Astrocyte of the cerebellum (primary cell): ENCODE measurements at regions not wholly inside any gene's neighbourhood (a gene's known extent, or its start where the extent isn't known, plus 50 kb on each side); places are given as distances from the start of the nearest gene placed in this dataset.
A peak's percentile ranks its signal among the peaks of the same experiment; 100 is the strongest.

ENCODE experiments used
- DNase-seq: peaks from one replicate; pipeline ENCODE4 v3.0.0-alpha.2; 2011; ENCODE audit warnings: low read depth
- H3K4me3 ChIP-seq: 2 replicates; pipeline ENCODE4 v1.5.1; 2011; ENCODE audit warnings: mild to moderate bottlenecking, low read depth, low read length, moderate library complexity
- CTCF ChIP-seq: IDR thresholded peaks from 2 replicates; pipeline ENCODE4 v1.5.1; 2012; ENCODE audit warnings: low read length, low read depth, moderate library complexity, mild to moderate bottlenecking; ENCODE audit errors: missing control alignments
- in situ Hi-C: cut with HindIII; loops from 2 replicates; pipeline ENCODE4 v1.10.0; 2017; ENCODE audit warnings: low sequenced_read_pairs

GRCh38 chr12:24597580-24597979 lies 351.3 kb downstream of the BCAT1 start:
- no peak for DNase-seq
- in situ Hi-C loops, result no loop called here
- TF ChIP-seq CTCF, result no peak
- no peak overlapping the region for H3K4me3 ChIP-seq

- H3K4me3 ChIP-seq, result no peak overlapping the region
- TF ChIP-seq CTCF, result peak; percentile 58
- in situ Hi-C loops, result no loop called here
- peak; percentile 34 for DNase-seq
Observed at GRCh38 chr12:24596768-24597388, 352.0 kb downstream of the BCAT1 start.

DNA sequence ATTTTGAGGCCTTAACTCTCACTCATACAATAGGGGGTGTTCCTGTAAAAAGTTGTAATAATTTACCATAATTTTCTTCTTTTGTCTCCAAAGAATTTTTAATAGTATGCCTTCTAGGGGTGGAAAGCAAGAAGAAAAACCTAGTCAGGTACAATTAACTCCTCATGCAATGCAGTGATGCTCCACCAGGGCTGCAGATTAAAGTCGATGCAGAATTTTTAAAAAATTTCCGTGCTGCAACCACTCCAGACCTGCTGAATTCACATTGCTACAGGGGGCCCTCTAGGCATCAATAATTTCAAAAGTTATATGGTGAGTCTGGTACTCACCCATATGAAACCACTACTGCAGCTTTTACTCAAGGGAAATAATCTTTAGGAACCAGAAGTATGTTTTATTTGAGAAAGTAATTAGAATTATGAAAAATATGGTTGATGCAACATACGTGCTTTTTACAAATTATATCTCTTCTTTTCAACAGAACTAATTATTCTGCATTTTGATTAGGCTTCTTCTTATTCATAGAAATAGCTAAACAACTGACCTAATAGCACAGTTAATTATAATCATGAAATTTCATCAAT lies 353.2 kb downstream of the BCAT1 start:
- in situ Hi-C loops, result no loop called here
- peak; percentile 62 for TF ChIP-seq CTCF
- no peak overlapping the region for H3K4me3 ChIP-seq
- DNase-seq, result no peak

DNA sequence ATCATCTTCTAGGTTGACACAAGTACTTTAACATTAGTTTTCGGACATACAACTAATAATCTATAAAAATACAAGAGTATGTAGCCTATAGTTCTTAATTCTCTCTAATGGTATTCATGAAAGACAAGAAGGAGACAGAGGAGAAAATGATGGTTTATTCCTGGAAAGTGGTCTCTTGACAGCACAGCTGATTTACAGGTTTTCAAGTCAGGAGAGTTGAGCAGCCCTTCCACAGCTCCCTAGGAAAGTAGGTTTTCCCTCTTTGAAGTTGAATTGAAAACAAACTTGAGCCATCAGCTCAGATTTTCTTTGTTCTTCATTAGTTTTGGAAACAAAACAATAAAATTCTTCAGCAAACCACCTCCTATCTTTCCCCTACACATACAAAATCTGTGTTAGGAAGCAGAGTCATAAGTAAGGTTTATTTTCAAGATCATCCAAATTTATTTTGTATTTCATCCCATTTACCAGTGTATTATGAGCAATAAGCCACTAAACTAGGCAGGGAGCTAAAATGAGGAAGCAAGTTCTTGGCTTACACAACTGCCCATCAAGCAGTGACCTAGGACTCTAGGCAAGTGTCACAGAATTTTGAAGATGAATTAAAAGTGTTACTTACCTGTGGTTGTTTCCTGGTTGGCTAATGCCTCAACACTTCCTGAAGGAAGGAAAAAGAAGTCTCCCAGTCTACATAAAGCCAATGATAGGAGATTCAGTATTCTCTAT lies 357.0 kb downstream of the BCAT1 start:
- H3K4me3 ChIP-seq, result no peak overlapping the region
- no peak for TF ChIP-seq CTCF
- no peak for DNase-seq
- in situ Hi-C loops, result no loop called here

DNA sequence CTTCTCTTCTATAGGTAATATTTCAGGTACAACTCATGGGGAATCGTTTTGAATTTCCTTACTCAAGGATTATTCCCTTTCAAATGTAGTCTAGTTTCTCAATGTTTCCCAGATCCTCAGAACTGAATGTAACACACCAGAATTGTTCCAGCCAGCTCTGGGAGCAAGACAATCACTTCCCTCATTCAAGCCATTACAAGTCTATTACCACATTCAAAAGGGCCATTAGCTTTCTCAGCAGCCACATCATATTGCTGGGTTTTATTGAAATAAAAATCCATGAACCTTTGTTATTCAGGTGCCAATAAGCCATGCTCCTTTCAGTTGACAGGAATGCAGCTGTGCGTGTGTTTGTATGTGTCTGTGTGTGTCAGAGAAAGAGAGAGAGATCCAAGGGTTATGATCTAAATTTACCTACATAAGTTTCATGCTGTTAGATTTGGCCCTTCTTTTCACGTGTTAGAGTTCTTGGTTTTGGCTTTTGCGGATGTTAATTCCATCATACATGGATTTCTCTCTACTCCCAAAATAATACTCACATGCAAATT lies 357.7 kb downstream of the BCAT1 start:
- H3K4me3 ChIP-seq, result no peak overlapping the region
- in situ Hi-C loops, result no loop called here
- DNase-seq, result no peak
- TF ChIP-seq CTCF, result no peak

DNA sequence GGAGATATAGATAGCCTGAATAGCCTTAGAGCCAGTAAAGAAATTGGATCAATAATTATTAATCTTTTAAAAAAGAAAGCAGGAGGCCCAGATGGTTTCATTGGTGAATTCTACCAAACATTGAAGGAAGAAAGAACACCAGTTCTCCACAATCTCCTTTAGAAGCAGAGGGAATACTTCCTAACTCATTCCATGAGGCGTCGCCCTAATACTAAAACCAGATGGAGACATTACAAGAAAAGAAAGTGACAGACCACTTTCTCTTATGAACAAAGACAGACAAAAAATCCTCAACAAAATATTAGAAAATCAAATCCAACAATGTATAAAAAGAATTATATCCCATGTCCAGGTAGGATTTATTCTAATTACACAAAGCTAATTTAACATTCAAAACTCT lies 362.6 kb downstream of the BCAT1 start:
- TF ChIP-seq CTCF, result no peak
- in situ Hi-C loops, result no loop called here
- DNase-seq, result no peak
- no peak overlapping the region for H3K4me3 ChIP-seq
